ENCODE measurements at regions not wholly inside any gene's neighbourhood (a gene's known extent, or its start where the extent isn't known, plus 50 kb on each side); places are given as distances from the start of the nearest gene placed in this dataset.

GRCh38 chr2:136301006-136301405 lies 183.1 kb upstream of the CXCR4 start:
- TF ChIP-seq CTCF (IDR thresholded peaks at IDR 0.05; ENCODE audit: low read depth, low read length): no peak
- H3K4me3 ChIP-seq (ENCODE audit: low read depth, low read length): no peak overlapping the region
- in situ Hi-C loops (cut with HindIII; ENCODE audit: low sequenced_read_pairs): no loop called here
- no peak for DNase-seq (ENCODE audit: low read depth, low spot score)

GRCh38 chr2:136298631-136299030 lies 180.7 kb upstream of the CXCR4 start:
- no peak for DNase-seq (ENCODE audit: low read depth, low spot score)
- H3K4me3 ChIP-seq (ENCODE audit: low read depth, low read length): no peak overlapping the region
- in situ Hi-C loops (cut with HindIII; ENCODE audit: low sequenced_read_pairs): no loop called here
- no peak for TF ChIP-seq CTCF (IDR thresholded peaks at IDR 0.05; ENCODE audit: low read depth, low read length)

GRCh38 chr2:136297994-136298393 lies 180.0 kb upstream of the CXCR4 start:
- H3K4me3 ChIP-seq (ENCODE audit: low read depth, low read length): no peak overlapping the region
- DNase-seq (ENCODE audit: low read depth, low spot score): no peak
- no peak for TF ChIP-seq CTCF (IDR thresholded peaks at IDR 0.05; ENCODE audit: low read depth, low read length)
- in situ Hi-C loops (cut with HindIII; ENCODE audit: low sequenced_read_pairs): no loop called here

- in situ Hi-C loops (cut with HindIII; ENCODE audit: low sequenced_read_pairs): no loop called here
These were observed 179.4 kb upstream of the CXCR4 start for GRCh38 chr2:136297312-136297711.

GRCh38 chr2:136295168-136295567 lies 177.2 kb upstream of the CXCR4 start:
- TF ChIP-seq CTCF (IDR thresholded peaks at IDR 0.05; ENCODE audit: low read depth, low read length): no peak
- H3K4me3 ChIP-seq (ENCODE audit: low read depth, low read length): no peak overlapping the region
- DNase-seq (ENCODE audit: low read depth, low spot score): no peak
- in situ Hi-C loops (cut with HindIII; ENCODE audit: low sequenced_read_pairs): no loop called here

More at GRCh38 chr2:136297312-136297711, 179.4 kb upstream of the CXCR4 start:
- TF ChIP-seq CTCF (IDR thresholded peaks at IDR 0.05; ENCODE audit: low read depth, low read length): no peak
- DNase-seq (ENCODE audit: low read depth, low spot score): no peak
- no peak overlapping the region for H3K4me3 ChIP-seq (ENCODE audit: low read depth, low read length)

- TF ChIP-seq CTCF (IDR thresholded peaks at IDR 0.05; ENCODE audit: low read depth, low read length): no peak
- no peak for DNase-seq (ENCODE audit: low read depth, low spot score)
- in situ Hi-C loops (cut with HindIII; ENCODE audit: low sequenced_read_pairs): no loop called here
- no peak overlapping the region for H3K4me3 ChIP-seq (ENCODE audit: low read depth, low read length)
These were observed 173.9 kb upstream of the CXCR4 start for GRCh38 chr2:136291871-136292270.

GRCh38 chr2:136290326-136290725 lies 172.4 kb upstream of the CXCR4 start:
- no peak for DNase-seq (ENCODE audit: low read depth, low spot score)
- in situ Hi-C loops (cut with HindIII; ENCODE audit: low sequenced_read_pairs): no loop called here

More at GRCh38 chr2:136290326-136290725, 172.4 kb upstream of the CXCR4 start:
- no peak for TF ChIP-seq CTCF (IDR thresholded peaks at IDR 0.05; ENCODE audit: low read depth, low read length)
- H3K4me3 ChIP-seq (ENCODE audit: low read depth, low read length): no peak overlapping the region

Data from astrocyte of the spinal cord (primary cell).